ENCODE measurements at regions not wholly inside any gene's neighbourhood (a gene's known extent, or its start where the extent isn't known, plus 50 kb on each side); places are given as distances from the start of the nearest gene placed in this dataset.

DNA sequence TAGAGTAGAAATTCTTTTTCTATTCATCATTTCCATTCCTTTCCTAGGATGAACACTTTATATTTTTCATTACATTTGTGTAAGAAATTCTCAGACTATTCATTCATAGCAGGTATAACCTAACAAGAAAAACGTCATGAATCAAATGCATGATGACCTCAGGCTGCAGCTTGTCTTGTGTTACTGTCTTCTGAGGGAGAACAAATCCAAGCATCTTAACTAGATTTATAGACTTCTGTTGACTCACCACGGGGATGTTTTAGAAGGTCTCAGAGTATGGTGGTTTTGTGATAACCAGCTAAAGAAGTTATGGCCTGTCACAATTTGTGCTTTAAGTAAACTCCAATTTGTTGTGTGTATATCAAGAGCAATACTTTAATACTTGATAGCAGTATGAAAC is 102.7 kb downstream of the ANKRD7 start:
- H3K27me3 ChIP-seq = peaks cover 87% of the 10 kb centered on the region
- H3K36me3 ChIP-seq = no peaks in the 10 kb centered on the region
- no peak for TF ChIP-seq CTCF (IDR thresholded peaks at IDR 0.05)
- H3K4me1 ChIP-seq (ENCODE audit: control insufficient read depth in 1 of 2, insufficient read depth in 1 of 2, low read depth in 1 of 2, low read length in 1 of 2) = no peaks in the 10 kb centered on the region
- no peak overlapping the region for H3K4me3 ChIP-seq (ENCODE audit: low read depth in 1 of 2, low read length in 1 of 2)
- no peak overlapping the region for H3K27ac ChIP-seq
- H3K9me3 ChIP-seq = no peaks in the 10 kb centered on the region

DNA sequence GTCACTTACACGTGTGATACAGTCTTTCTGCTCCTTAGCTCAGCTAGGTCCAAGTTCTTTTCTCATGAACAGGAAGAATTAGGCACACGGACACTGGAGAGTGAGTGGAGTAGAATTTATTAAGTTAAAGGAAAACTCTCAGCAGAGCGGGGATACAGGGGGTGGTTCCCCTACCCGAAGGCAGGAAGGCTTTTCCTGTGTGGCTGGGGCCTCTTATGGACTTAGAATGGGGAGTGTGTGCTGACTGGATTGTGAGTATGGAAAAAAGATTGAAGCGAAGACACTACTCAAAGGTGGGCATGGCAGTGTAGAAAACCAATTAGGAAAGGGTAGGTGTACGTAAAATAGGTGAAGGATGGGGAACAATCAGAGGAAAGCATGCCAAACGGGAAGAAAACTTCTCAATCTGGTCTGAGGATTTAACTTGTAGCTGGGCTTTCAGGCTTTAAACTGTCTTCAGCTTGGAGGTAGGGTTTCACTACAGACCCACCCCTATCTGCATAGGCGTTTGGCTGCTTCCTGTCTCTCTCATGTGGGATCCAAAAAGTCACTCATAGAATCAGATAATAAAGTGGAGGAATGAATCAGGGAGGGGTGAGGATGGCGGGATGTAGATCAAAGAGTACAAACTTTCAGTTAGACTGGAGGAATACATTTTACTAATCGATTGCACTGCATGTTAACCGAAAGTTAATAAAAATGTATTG is 104.2 kb downstream of the ANKRD7 start:
- Histone ChIP-seq H3K4me3 (ENCODE audit: low read depth in 1 of 2, low read length in 1 of 2) (no peak overlapping the region), H3K27ac (no peak overlapping the region), H3K4me1 (ENCODE audit: control insufficient read depth in 1 of 2, insufficient read depth in 1 of 2, low read depth in 1 of 2, low read length in 1 of 2) (no peaks in the 10 kb centered on the region), H3K9me3 (no peaks in the 10 kb centered on the region), H3K36me3 (no peaks in the 10 kb centered on the region), H3K27me3 (peaks cover 90% of the 10 kb centered on the region)
- TF ChIP-seq CTCF (IDR thresholded peaks at IDR 0.05) = no peak

DNA sequence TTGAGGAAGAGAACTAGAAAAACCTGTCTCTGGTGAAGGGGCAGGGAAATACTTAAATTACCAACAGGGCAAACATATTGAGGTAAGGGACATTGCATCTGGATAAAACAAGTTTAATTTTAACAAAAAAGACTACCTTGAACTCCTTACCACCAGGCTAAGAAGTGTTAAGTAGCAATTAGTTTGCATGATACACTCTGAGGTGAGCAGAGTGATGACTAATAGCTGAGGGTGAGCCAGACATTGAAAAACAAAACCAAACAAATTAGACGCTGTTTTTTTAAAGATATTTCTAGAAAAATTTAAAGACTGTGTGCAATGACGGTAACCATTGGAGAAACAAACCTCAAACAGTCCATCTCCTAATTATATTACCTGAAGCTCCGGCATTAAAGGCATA is 105.9 kb downstream of the ANKRD7 start:
- Histone ChIP-seq H3K9me3 (no peaks in the 10 kb centered on the region), H3K4me1 (ENCODE audit: control insufficient read depth in 1 of 2, insufficient read depth in 1 of 2, low read depth in 1 of 2, low read length in 1 of 2) (no peaks in the 10 kb centered on the region), H3K27ac (no peak overlapping the region), H3K4me3 (ENCODE audit: low read depth in 1 of 2, low read length in 1 of 2) (no peak overlapping the region), H3K27me3 (peaks cover 80% of the 10 kb centered on the region), H3K36me3 (no peaks in the 10 kb centered on the region)
- TF ChIP-seq CTCF (IDR thresholded peaks at IDR 0.05) = no peak

GRCh38 chr7:118346748-118347147 is 122.2 kb downstream of the ANKRD7 start:
- TF ChIP-seq CTCF (IDR thresholded peaks at IDR 0.05) = no peak
- Histone ChIP-seq H3K36me3 (no peaks in the 10 kb centered on the region), H3K9me3 (no peaks in the 10 kb centered on the region), H3K4me3 (ENCODE audit: low read depth in 1 of 2, low read length in 1 of 2) (no peak overlapping the region), H3K27me3 (peaks cover 64% of the 10 kb centered on the region), H3K4me1 (ENCODE audit: control insufficient read depth in 1 of 2, insufficient read depth in 1 of 2, low read depth in 1 of 2, low read length in 1 of 2) (no peaks in the 10 kb centered on the region), H3K27ac (no peak overlapping the region)

GRCh38 chr7:118349604-118350003 is 125.1 kb downstream of the ANKRD7 start:
- Histone ChIP-seq H3K27ac (no peak overlapping the region), H3K4me3 (ENCODE audit: low read depth in 1 of 2, low read length in 1 of 2) (no peak overlapping the region), H3K4me1 (ENCODE audit: control insufficient read depth in 1 of 2, insufficient read depth in 1 of 2, low read depth in 1 of 2, low read length in 1 of 2) (no peaks in the 10 kb centered on the region), H3K36me3 (no peaks in the 10 kb centered on the region), H3K27me3 (peaks cover 62% of the 10 kb centered on the region), H3K9me3 (no peaks in the 10 kb centered on the region)
- TF ChIP-seq CTCF (IDR thresholded peaks at IDR 0.05) = no peak

Data from neutrophil (primary cell).